ENCODE measurements at regions not wholly inside any gene's neighbourhood (a gene's known extent, or its start where the extent isn't known, plus 50 kb on each side); places are given as distances from the start of the nearest gene placed in this dataset.

GRCh38 chr4:111204797-111205196 lies 581.9 kb upstream of the PITX2 start:
- Histone ChIP-seq H3K27me3 (no peaks in the 10 kb centered on the region), H3K9me3 (no peaks in the 10 kb centered on the region), H3K4me1 (no peaks in the 10 kb centered on the region), H3K4me3 (no peak overlapping the region), H3K27ac (no peak overlapping the region), H3K36me3 (no peaks in the 10 kb centered on the region)
- DNase-seq (ENCODE audit: low spot score in 2 of 2), result no peak
- TF ChIP-seq CTCF (IDR thresholded peaks at IDR 0.05), result no peak
- intact Hi-C loops (cut with DNase I), result no loop called here

GRCh38 chr4:111208970-111209369 lies 586.1 kb upstream of the PITX2 start:
- Histone ChIP-seq H3K4me1 (no peaks in the 10 kb centered on the region), H3K4me3 (no peak overlapping the region), H3K27me3 (no peaks in the 10 kb centered on the region), H3K36me3 (no peaks in the 10 kb centered on the region), H3K9me3 (no peaks in the 10 kb centered on the region), H3K27ac (no peak overlapping the region)
- intact Hi-C loops (cut with DNase I), result no loop called here
- DNase-seq (ENCODE audit: low spot score in 2 of 2), result no peak
- no peak for TF ChIP-seq CTCF (IDR thresholded peaks at IDR 0.05)

- no peak overlapping the region for H3K4me3 ChIP-seq
- no peak overlapping the region for H3K27ac ChIP-seq
- no peaks in the 10 kb centered on the region for H3K4me1 ChIP-seq
- intact Hi-C loops (cut with DNase I), result no loop called here
- no peak for TF ChIP-seq CTCF (IDR thresholded peaks at IDR 0.05)
- no peaks in the 10 kb centered on the region for H3K36me3 ChIP-seq
- no peaks in the 10 kb centered on the region for H3K27me3 ChIP-seq
- no peak for DNase-seq (ENCODE audit: low spot score in 2 of 2)
- H3K9me3 ChIP-seq, result no peaks in the 10 kb centered on the region
Observed at GRCh38 chr4:111209706-111210105, 586.8 kb upstream of the PITX2 start.

- intact Hi-C loops (cut with DNase I), result no loop called here
- TF ChIP-seq CTCF (IDR thresholded peaks at IDR 0.05), result no peak
- Histone ChIP-seq H3K27me3 (no peaks in the 10 kb centered on the region), H3K4me1 (no peaks in the 10 kb centered on the region), H3K4me3 (no peak overlapping the region), H3K27ac (no peak overlapping the region), H3K9me3 (no peaks in the 10 kb centered on the region), H3K36me3 (no peaks in the 10 kb centered on the region)
- no peak for DNase-seq (ENCODE audit: low spot score in 2 of 2)
Observed at GRCh38 chr4:111210595-111210994, 587.7 kb upstream of the PITX2 start.

GRCh38 chr4:111213531-111213930 lies 590.7 kb upstream of the PITX2 start:
- intact Hi-C loops (cut with DNase I), result no loop called here
- no peaks in the 10 kb centered on the region for H3K36me3 ChIP-seq

More at GRCh38 chr4:111213531-111213930, 590.7 kb upstream of the PITX2 start:
- no peak for DNase-seq (ENCODE audit: low spot score in 2 of 2)
- no peak overlapping the region for H3K27ac ChIP-seq
- no peak for TF ChIP-seq CTCF (IDR thresholded peaks at IDR 0.05)
- no peaks in the 10 kb centered on the region for H3K4me1 ChIP-seq
- no peak overlapping the region for H3K4me3 ChIP-seq
- H3K27me3 ChIP-seq, result no peaks in the 10 kb centered on the region
- no peaks in the 10 kb centered on the region for H3K9me3 ChIP-seq
